GM12874 (cell line): ENCODE measurements at regions not wholly inside any gene's neighbourhood (a gene's known extent, or its start where the extent isn't known, plus 50 kb on each side); places are given as distances from the start of the nearest gene placed in this dataset.

ENCODE experiments used
- CTCF ChIP-seq: IDR thresholded peaks from 2 replicates; pipeline ENCODE4 v1.5.1; 2011; ENCODE audit warnings: low read depth, mild to moderate bottlenecking, control low read depth, low read length, moderate library complexity; ENCODE audit not compliant: insufficient read depth

GRCh38 chr13:31853643-31854326 is 114.5 kb downstream of the RXFP2 start:
- TF ChIP-seq CTCF = no peak

- no peak for TF ChIP-seq CTCF
These were observed 120.2 kb downstream of the RXFP2 start for GRCh38 chr13:31859571-31859970.

DNA sequence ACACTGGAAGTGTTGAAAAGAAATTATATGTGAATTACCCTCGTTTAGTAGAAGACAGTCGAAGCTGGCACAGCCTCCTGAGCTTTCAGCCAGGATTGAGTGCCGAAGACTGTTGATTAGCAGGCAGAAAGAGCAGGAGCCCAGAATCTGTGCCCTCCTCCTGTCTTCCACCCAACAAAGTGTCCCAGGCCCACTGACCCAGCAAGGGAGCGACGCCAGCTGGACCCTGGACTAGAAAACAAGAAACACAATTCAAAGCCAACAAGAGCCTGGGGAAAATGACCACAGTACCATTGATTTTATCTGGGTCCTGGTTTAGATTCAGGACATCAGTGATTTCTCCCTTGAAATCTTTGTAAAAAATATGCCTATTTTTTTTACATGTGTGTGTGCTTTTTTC is 120.7 kb downstream of the RXFP2 start:
- no peak for TF ChIP-seq CTCF

- no peak for TF ChIP-seq CTCF
These were observed 123.5 kb downstream of the RXFP2 start for GRCh38 chr13:31862828-31863227.

DNA sequence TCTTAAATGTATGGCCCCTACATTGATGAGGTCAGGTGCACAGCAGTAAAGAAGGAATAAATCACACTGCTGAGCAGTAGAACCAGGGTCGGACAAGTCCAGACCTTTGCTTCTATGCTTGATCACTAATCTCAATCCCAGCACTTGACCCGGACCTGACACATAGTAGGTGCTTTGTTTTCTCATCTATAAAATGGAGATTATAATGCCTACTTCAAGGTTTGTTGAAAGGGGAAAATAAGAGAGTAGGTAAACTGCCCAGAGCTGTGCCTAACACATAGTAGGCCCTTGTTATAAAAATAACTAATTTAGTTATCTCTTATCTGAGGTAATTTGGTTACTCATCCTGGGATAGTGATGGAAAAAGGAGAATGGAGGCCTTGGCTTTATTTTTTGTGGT is 125.0 kb downstream of the RXFP2 start:
- TF ChIP-seq CTCF = no peak

DNA sequence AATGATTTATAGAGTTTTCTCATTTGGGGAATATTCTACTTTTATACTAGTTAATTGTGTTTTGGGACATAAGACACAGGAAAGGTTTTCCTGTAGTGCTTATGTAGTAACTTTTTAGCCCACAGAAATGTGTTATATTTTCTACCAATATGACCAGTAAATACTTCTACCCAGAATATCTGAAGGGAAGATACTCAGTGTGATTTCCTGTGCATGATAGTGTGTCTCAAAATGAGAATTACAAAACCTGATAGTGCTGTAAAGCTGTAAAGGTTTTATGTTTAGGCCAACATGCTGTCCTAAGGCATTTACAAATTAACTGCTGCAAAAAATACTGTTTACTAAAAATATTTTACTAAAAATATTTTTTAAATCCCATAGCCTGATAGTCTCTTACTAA is 126.8 kb downstream of the RXFP2 start:
- TF ChIP-seq CTCF = no peak

- TF ChIP-seq CTCF = no peak
These were observed 128.4 kb downstream of the RXFP2 start for GRCh38 chr13:31867709-31868108.
